RWPE2 (cell line): ENCODE measurements at regions not wholly inside any gene's neighbourhood (a gene's known extent, or its start where the extent isn't known, plus 50 kb on each side); places are given as distances from the start of the nearest gene placed in this dataset.

Source experiments
- ATAC-seq: fragments of 200-7000 bp; cut with Tn5 transposase; 3 replicates; pipeline ENCODE4 v1.9.1; 2021; ENCODE audit warnings: low read depth
- DNase-seq: peaks from one replicate; pipeline ENCODE4 v3.0.0-alpha.2; 2020; ENCODE audit warnings: low spot score
- H3K27ac ChIP-seq: fragments of 450-650 bp; 2 replicates; pipeline ENCODE4 v1.5.1; 2017; ENCODE audit warnings: mild to moderate bottlenecking; ENCODE audit not compliant: poor library complexity, severe bottlenecking
- H3K27me3 ChIP-seq: fragments of 250-450 bp; sonication (Bioruptor Pico); 2 replicates; pipeline ENCODE4 v1.5.1; 2021; ENCODE audit warnings: mild to moderate bottlenecking, moderate library complexity; ENCODE audit not compliant: insufficient read depth, poor library complexity, severe bottlenecking
- H3K36me3 ChIP-seq: fragments of 250-450 bp; sonication (Bioruptor Pico); 2 replicates; pipeline ENCODE4 v1.5.1; 2020; ENCODE audit warnings: low read depth, mild to moderate bottlenecking, moderate library complexity
- H3K4me1 ChIP-seq: fragments of 250-450 bp; sonication (Bioruptor Pico); 2 replicates; pipeline ENCODE4 v1.5.1; 2021; ENCODE audit warnings: mild to moderate bottlenecking, moderate library complexity; ENCODE audit not compliant: insufficient read depth, poor library complexity, severe bottlenecking
- H3K4me3 ChIP-seq: fragments of 250-450 bp; sonication (Bioruptor Pico); 2 replicates; pipeline ENCODE4 v1.5.1; 2021; ENCODE audit warnings: mild to moderate bottlenecking, moderate library complexity; ENCODE audit not compliant: severe bottlenecking
- H3K9me3 ChIP-seq: fragments of 250-450 bp; sonication (Bioruptor Pico); 2 replicates; pipeline ENCODE4 v1.5.1; 2021; ENCODE audit warnings: mild to moderate bottlenecking, moderate library complexity; ENCODE audit not compliant: severe bottlenecking
- CTCF ChIP-seq: fragments of 450-650 bp; IDR thresholded peaks from one replicate; pipeline ENCODE4 v1.5.1; 2017; ENCODE audit warnings: mild to moderate bottlenecking, moderate library complexity; ENCODE audit not compliant: poor library complexity, severe bottlenecking

GRCh38 chr3:83902787-83903533 lies 1055.8 kb upstream of the CADM2 start:
- no peak for TF ChIP-seq CTCF
- Histone ChIP-seq H3K27ac (no peak overlapping the region), H3K36me3 (no peaks in the 10 kb centered on the region), H3K4me1 (no peaks in the 10 kb centered on the region), H3K9me3 (no peaks in the 10 kb centered on the region), H3K27me3 (no peaks in the 10 kb centered on the region), H3K4me3 (no peak overlapping the region)
- DNase-seq (no peak), ATAC-seq (no peak)

GRCh38 chr3:83913381-83913780 lies 1045.4 kb upstream of the CADM2 start:
- H3K27me3 ChIP-seq = no peaks in the 10 kb centered on the region
- ATAC-seq (no peak), DNase-seq (no peak)
- no peak overlapping the region for H3K4me3 ChIP-seq
- no peaks in the 10 kb centered on the region for H3K4me1 ChIP-seq
- no peak for TF ChIP-seq CTCF
- H3K36me3 ChIP-seq = no peaks in the 10 kb centered on the region
- no peak overlapping the region for H3K27ac ChIP-seq
- no peaks in the 10 kb centered on the region for H3K9me3 ChIP-seq

GRCh38 chr3:83926291-83926690 lies 1032.5 kb upstream of the CADM2 start:
- H3K4me1 ChIP-seq = peaks cover 11% of the 10 kb centered on the region
- no peaks in the 10 kb centered on the region for H3K36me3 ChIP-seq
- peaks cover 4% of the 10 kb centered on the region for H3K9me3 ChIP-seq
- H3K27me3 ChIP-seq = no peaks in the 10 kb centered on the region
- no peak for TF ChIP-seq CTCF
- ATAC-seq (no peak), DNase-seq (no peak)
- H3K27ac ChIP-seq = no peak overlapping the region
- H3K4me3 ChIP-seq = no peak overlapping the region

- no peak for TF ChIP-seq CTCF
- ATAC-seq (no peak), DNase-seq (no peak)
- no peak overlapping the region for H3K27ac ChIP-seq
- H3K9me3 ChIP-seq = peaks cover 7% of the 10 kb centered on the region
- no peaks in the 10 kb centered on the region for H3K27me3 ChIP-seq
- H3K36me3 ChIP-seq = peaks cover 8% of the 10 kb centered on the region; the same call in 1 of the 2 replicates
- no peaks in the 10 kb centered on the region for H3K4me1 ChIP-seq
- H3K4me3 ChIP-seq = no peak overlapping the region
These were observed 1030.4 kb upstream of the CADM2 start for GRCh38 chr3:83928391-83928790.

GRCh38 chr3:83928903-83929302 lies 1029.9 kb upstream of the CADM2 start:
- Histone ChIP-seq H3K4me3 (no peak overlapping the region), H3K27ac (no peak overlapping the region), H3K27me3 (no peaks in the 10 kb centered on the region), H3K4me1 (peaks cover 4% of the 10 kb centered on the region), H3K36me3 (peaks cover 8% of the 10 kb centered on the region; the same call in 1 of the 2 replicates), H3K9me3 (peaks cover 7% of the 10 kb centered on the region)
- no peak for ATAC-seq
- TF ChIP-seq CTCF = no peak
- DNase-seq = no peak
